Sigmoid colon (tissue), 6 donors: ENCODE measurements at regions not wholly inside any gene's neighbourhood (a gene's known extent, or its start where the extent isn't known, plus 50 kb on each side); places are given as distances from the start of the nearest gene placed in this dataset.

ENCODE experiments used
- DNase-seq: peaks from one replicate; pipeline ENCODE4 v3.0.0-alpha.2; 2019
- H3K27ac ChIP-seq, 4 donors: fragments of 200-600 bp; sonication (generic); one replicate each; pipeline ENCODE4 v1.5.1; 2016 to 2019; ENCODE audit warnings: mild to moderate bottlenecking in 1 of 4
- H3K27me3 ChIP-seq, 3 donors: fragments of 200-600 bp; sonication (generic); one replicate each; pipeline ENCODE4 v1.5.1; 2019; ENCODE audit warnings: mild to moderate bottlenecking in 1 of 3
- H3K36me3 ChIP-seq, 4 donors: fragments of 200-600 bp; sonication (generic); one replicate each; pipeline ENCODE4 v1.5.1; 2016 to 2019
- H3K4me1 ChIP-seq, 4 donors: fragments of 200-600 bp; sonication (generic); one replicate each; pipeline ENCODE4 v1.5.1; 2017 to 2019
- H3K4me3 ChIP-seq, 4 donors: fragments of 200-600 bp; sonication (generic); one replicate each; pipeline ENCODE4 v1.5.1; 2017 to 2019; ENCODE audit warnings: mild to moderate bottlenecking in 2 of 4, moderate library complexity in 1 of 4
- H3K9me3 ChIP-seq, 4 donors: fragments of 200-600 bp in 3 of 4; sonication (generic) in 3 of 4; one replicate each; pipeline versions ENCODE4 v1.5.1 to v1.6.1; 2013 to 2019
- CTCF ChIP-seq, 4 experiments: fragments of 450-650 bp in 3 of 4; fragments of 200-600 bp in 1 of 4; IDR thresholded peaks; one replicate each; pipeline ENCODE4 v1.5.1; 2016 to 2019; ENCODE audit warnings: antibody characterized with exemption in 4 of 4, mild to moderate bottlenecking in 3 of 4, moderate library complexity in 2 of 4
- EP300 ChIP-seq, 4 donors: sonication (generic); formaldehyde crosslinking; IDR thresholded peaks; one replicate each; pipeline ENCODE4 v1.6.1; 2017; ENCODE audit warnings: antibody characterized with exemption in 4 of 4
- POLR2A ChIP-seq, 2 donors: fragments of 450-650 bp; IDR thresholded peaks; one replicate each; pipeline ENCODE4 v1.6.1; 2016; ENCODE audit warnings: antibody characterized with exemption in 2 of 2, mild to moderate bottlenecking in 2 of 2, moderate library complexity in 2 of 2
- POLR2AphosphoS5 ChIP-seq, 4 donors: sonication (generic); formaldehyde crosslinking; IDR thresholded peaks; one replicate each; pipeline ENCODE4 v1.6.1; 2017; ENCODE audit warnings: antibody characterized with exemption in 4 of 4
- WGBS, 2 donors: extraction: QIAGEN DNeasy Blood & Tissue Kit; methylation state at CpG; one replicate each; pipeline ENCODE4 v1.1.7; 2013; 5-methylcytosine and 5-hydroxymethylcytosine counted together
- intact Hi-C: fragments of 100-400 bp; cut with DNase I; formaldehyde crosslinking; loops from one replicate; pipeline ENCODE4 v1.15.1; 2023
- donor health status: healthy with polysubstance abuse.
- donor health status: healthy.

- WGBS, 2 donors, result 81 to 84% methylated on average over 6 of the region's 6 CpGs
These were observed 135.8 kb upstream of the SNX2 start for GRCh38 chr5:122639033-122639432.

GRCh38 chr5:122639864-122640263 is 135.0 kb upstream of the SNX2 start:
- Histone ChIP-seq H3K27me3 (no peaks in the 10 kb centered on the region), H3K27ac (no peak overlapping the region), H3K4me3 (no peak overlapping the region), H3K4me1 (no peaks in the 10 kb centered on the region), H3K36me3 (no peaks in the 10 kb centered on the region), H3K9me3 (peaks cover 0 to 7% (median 2%) of the 10 kb centered on the region in 4 donors)
- WGBS, 2 donors, result 73 to 79% methylated on average over 2 of the region's 2 CpGs
- intact Hi-C loops, result no loop called here
- no peak for DNase-seq
- no peak for TF ChIP-seq EP300 (IDR thresholded peaks at IDR 0.05)

More at GRCh38 chr5:122639033-122639432, 135.8 kb upstream of the SNX2 start:
- Histone ChIP-seq H3K4me3 (no peak overlapping the region), H3K27me3 (no peaks in the 10 kb centered on the region), H3K9me3 (peaks cover 0 to 7% (median 2%) of the 10 kb centered on the region in 4 donors), H3K4me1 (no peaks in the 10 kb centered on the region), H3K36me3 (no peaks in the 10 kb centered on the region), H3K27ac (no peak overlapping the region)
- no peak for DNase-seq
- intact Hi-C loops, result no loop called here
- TF ChIP-seq POLR2AphosphoS5 (IDR thresholded peaks at IDR 0.05) (no peak), EP300 (IDR thresholded peaks at IDR 0.05) (no peak), POLR2A (IDR thresholded peaks at IDR 0.05) (no peak), CTCF (IDR thresholded peaks at IDR 0.05) (no peak)

GRCh38 chr5:122649080-122649479 is 125.8 kb upstream of the SNX2 start:
- no peaks in the 10 kb centered on the region for H3K4me1 ChIP-seq
- no peak overlapping the region for H3K27ac ChIP-seq
- TF ChIP-seq POLR2AphosphoS5 (IDR thresholded peaks at IDR 0.05) (no peak), EP300 (IDR thresholded peaks at IDR 0.05) (no peak), POLR2A (IDR thresholded peaks at IDR 0.05) (no peak), CTCF (IDR thresholded peaks at IDR 0.05) (no peak)
- H3K27me3 ChIP-seq, result no peaks in the 10 kb centered on the region
- intact Hi-C loops, result no loop called here
- H3K9me3 ChIP-seq, result no peaks in the 10 kb centered on the region
- DNase-seq, result no peak
- H3K4me3 ChIP-seq, result no peak overlapping the region
- no peaks in the 10 kb centered on the region for H3K36me3 ChIP-seq
- 92 to 93% methylated on average over 3 of the region's 3 CpGs for WGBS, 2 donors

GRCh38 chr5:122653087-122654017 is 121.5 kb upstream of the SNX2 start:
- no peaks in the 10 kb centered on the region for H3K4me1 ChIP-seq
- TF ChIP-seq EP300 (IDR thresholded peaks at IDR 0.05) (no peak), CTCF (IDR thresholded peaks at IDR 0.05) (no peak), POLR2A (IDR thresholded peaks at IDR 0.05) (no peak), POLR2AphosphoS5 (IDR thresholded peaks at IDR 0.05) (no peak)
- H3K36me3 ChIP-seq, result no peaks in the 10 kb centered on the region
- H3K9me3 ChIP-seq, result no peaks in the 10 kb centered on the region
- no peak overlapping the region for H3K27ac ChIP-seq
- no peak overlapping the region for H3K4me3 ChIP-seq
- intact Hi-C loops, result no loop called here
- no peaks in the 10 kb centered on the region for H3K27me3 ChIP-seq
- WGBS, 2 donors, result 63 to 79% methylated on average over 3 of the region's 3 CpGs
- DNase-seq, result no peak

- intact Hi-C loops, result no loop called here
- no peak overlapping the region for H3K27ac ChIP-seq
- no peaks in the 10 kb centered on the region for H3K9me3 ChIP-seq
- no peaks in the 10 kb centered on the region for H3K36me3 ChIP-seq
- no peaks in the 10 kb centered on the region for H3K4me1 ChIP-seq
- no peak overlapping the region for H3K4me3 ChIP-seq
- WGBS, 2 donors, result 72 to 83% methylated on average over 4 of the region's 4 CpGs
- TF ChIP-seq POLR2AphosphoS5 (IDR thresholded peaks at IDR 0.05), result no peak
- no peak for TF ChIP-seq POLR2A (IDR thresholded peaks at IDR 0.05)
- TF ChIP-seq EP300 (IDR thresholded peaks at IDR 0.05), result no peak
- no peak for TF ChIP-seq CTCF (IDR thresholded peaks at IDR 0.05)
- no peaks in the 10 kb centered on the region for H3K27me3 ChIP-seq
- DNase-seq, result no peak
These were observed 118.7 kb upstream of the SNX2 start for GRCh38 chr5:122656160-122656559.
